ENCODE measurements at regions not wholly inside any gene's neighbourhood (a gene's known extent, or its start where the extent isn't known, plus 50 kb on each side); places are given as distances from the start of the nearest gene placed in this dataset.

- TF ChIP-seq REST (IDR thresholded peaks at IDR 0.05; ENCODE audit: low read depth): no peak
- TF ChIP-seq YY1 (IDR thresholded peaks at IDR 0.05; ENCODE audit: low read depth): no peak
- no peak for TF ChIP-seq TEAD4 (IDR thresholded peaks at IDR 0.05)
Observed at GRCh38 chr1:56429288-56429687, 150.1 kb downstream of the PLPP3 start.

GRCh38 chr1:56426587-56427381, 152.6 kb downstream of the PLPP3 start:
- TF ChIP-seq NFIC (IDR thresholded peaks at IDR 0.05) (no peak), RAD21 (IDR thresholded peaks at IDR 0.05; ENCODE audit: low read depth) (no peak), TEAD4 (IDR thresholded peaks at IDR 0.05) (no peak), ZBTB7A (IDR thresholded peaks at IDR 0.05; ENCODE audit: low read depth) (no peak), TCF12 (IDR thresholded peaks at IDR 0.05; ENCODE audit: low read depth) (no peak), USF1 (IDR thresholded peaks at IDR 0.05) (no peak), EP300 (IDR thresholded peaks at IDR 0.05; ENCODE audit: borderline replicate concordance) (no peak), REST (IDR thresholded peaks at IDR 0.05; ENCODE audit: low read depth) (no peak), CREB1 (IDR thresholded peaks at IDR 0.05; ENCODE audit: low read depth) (no peak), CEBPB (IDR thresholded peaks at IDR 0.05) (no peak), YY1 (IDR thresholded peaks at IDR 0.05; ENCODE audit: low read depth) (no peak), MAX (IDR thresholded peaks at IDR 0.05) (no peak), TAF1 (IDR thresholded peaks at IDR 0.05; ENCODE audit: low read depth) (no peak), FOXM1 (IDR thresholded peaks at IDR 0.05; ENCODE audit: borderline replicate concordance, low read depth) (no peak), EGR1 (IDR thresholded peaks at IDR 0.05) (no peak)

GRCh38 chr1:56425494-56426037, 153.8 kb downstream of the PLPP3 start:
- TF ChIP-seq TEAD4 (IDR thresholded peaks at IDR 0.05) (no peak), USF1 (IDR thresholded peaks at IDR 0.05) (no peak), ZBTB7A (IDR thresholded peaks at IDR 0.05; ENCODE audit: low read depth) (no peak), CREB1 (IDR thresholded peaks at IDR 0.05; ENCODE audit: low read depth) (no peak), RAD21 (IDR thresholded peaks at IDR 0.05; ENCODE audit: low read depth) (no peak), REST (IDR thresholded peaks at IDR 0.05; ENCODE audit: low read depth) (no peak), FOXM1 (IDR thresholded peaks at IDR 0.05; ENCODE audit: borderline replicate concordance, low read depth) (no peak), EP300 (IDR thresholded peaks at IDR 0.05; ENCODE audit: borderline replicate concordance) (no peak), TCF12 (IDR thresholded peaks at IDR 0.05; ENCODE audit: low read depth) (no peak)

- TF ChIP-seq USF1 (IDR thresholded peaks at IDR 0.05) (no peak), RAD21 (IDR thresholded peaks at IDR 0.05; ENCODE audit: low read depth) (no peak), CEBPB (IDR thresholded peaks at IDR 0.05) (no peak), NFIC (IDR thresholded peaks at IDR 0.05) (peak; percentile 80; the same call in 1 of the 2 replicates)
Observed at GRCh38 chr1:56424744-56425493, 154.4 kb downstream of the PLPP3 start.
